GM18873 (cell line): ENCODE measurements at regions not wholly inside any gene's neighbourhood (a gene's known extent, or its start where the extent isn't known, plus 50 kb on each side); places are given as distances from the start of the nearest gene placed in this dataset.

Experiments used
- ATAC-seq: cut with Tn5 transposase; IDR thresholded peaks from one replicate; pipeline ENCODE4 v1.9.1; 2021; ENCODE audit warnings: mild to moderate bottlenecking, moderate library complexity, moderate number of reproducible peaks; ENCODE audit not compliant: unreplicated experiment, low FRiP score

GRCh38 chr4:129393976-129394375, 298.0 kb downstream of the C4orf33 start:
- no peak for ATAC-seq

DNA sequence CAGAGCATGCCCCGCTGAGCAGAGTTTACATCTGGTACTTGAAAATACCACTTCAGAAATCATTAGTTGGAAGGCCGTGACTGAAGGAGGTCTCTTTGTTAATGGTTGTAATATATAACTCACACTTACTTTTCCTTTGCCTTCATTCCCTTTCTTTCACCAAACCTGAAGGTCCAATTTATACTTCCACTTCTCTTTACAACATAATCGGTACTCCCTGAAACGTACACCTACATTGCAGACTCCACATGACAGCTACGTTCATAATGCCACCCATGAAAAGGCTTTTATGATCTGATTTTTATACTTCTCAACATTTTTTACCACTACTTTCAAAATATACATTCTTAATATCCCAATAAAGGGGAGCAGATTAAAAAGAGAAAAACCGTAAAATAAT, 298.7 kb downstream of the C4orf33 start:
- no peak for ATAC-seq

GRCh38 chr4:129403848-129404247, 307.9 kb downstream of the C4orf33 start:
- ATAC-seq: no peak

DNA sequence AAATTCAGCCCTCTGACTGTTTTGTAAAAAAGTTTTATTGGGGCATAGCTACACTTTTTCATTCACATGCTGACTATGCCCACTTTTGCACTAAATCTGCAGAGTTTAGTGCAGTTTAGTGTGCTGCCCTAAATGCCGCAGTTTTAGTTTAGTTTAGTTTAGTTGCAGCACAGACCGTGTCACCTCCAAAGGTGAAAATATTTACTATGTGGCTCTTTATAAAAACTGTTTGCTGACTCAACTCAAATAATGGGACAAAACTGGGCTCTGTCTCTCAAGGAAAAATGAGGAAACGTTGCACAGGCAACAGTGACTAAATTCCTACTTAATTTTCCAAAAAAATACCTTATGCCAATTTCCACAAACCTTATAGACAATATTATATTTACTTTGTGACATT, 314.2 kb downstream of the C4orf33 start:
- ATAC-seq: no peak

DNA sequence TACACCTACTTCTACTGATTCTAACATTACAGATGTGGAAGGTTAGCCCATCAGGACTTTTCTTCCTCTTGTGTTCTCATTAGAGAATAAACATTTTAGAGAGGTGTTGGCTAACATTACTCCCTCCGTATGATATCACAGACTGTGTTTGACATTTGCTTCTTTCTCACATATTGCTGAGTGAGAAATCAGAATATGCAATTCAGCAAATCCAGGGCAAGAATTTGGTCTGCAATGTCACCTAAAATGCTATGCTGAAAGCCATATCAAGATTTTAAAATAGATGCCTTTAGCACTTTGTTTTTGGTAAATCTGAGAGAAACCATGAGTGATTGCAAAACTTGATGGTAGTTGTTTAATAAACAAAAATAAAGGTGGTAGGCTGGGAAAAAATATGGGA, 319.1 kb downstream of the C4orf33 start:
- no peak for ATAC-seq

- ATAC-seq: no peak
These were observed 324.7 kb downstream of the C4orf33 start for GRCh38 chr4:129420637-129421036.

GRCh38 chr4:129422277-129422676, 326.3 kb downstream of the C4orf33 start:
- ATAC-seq: no peak

DNA sequence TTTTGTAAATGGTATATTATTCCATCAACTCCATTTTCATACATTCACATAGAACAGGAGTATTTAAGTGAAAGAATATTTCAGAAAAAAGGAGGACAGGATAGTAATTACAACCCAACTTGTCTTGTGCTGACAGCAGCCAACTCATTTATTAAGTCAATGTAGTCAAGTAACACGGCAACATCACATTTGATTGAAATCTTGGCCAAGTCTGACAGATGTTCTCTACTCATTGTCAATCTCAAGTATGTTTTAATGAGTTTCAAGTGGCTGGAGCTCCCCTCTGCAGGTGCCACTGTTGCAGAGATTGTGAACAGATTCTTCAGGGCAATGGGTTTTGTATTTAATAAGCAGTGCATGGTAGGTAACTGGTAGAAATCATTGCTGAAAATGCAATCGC, 332.5 kb downstream of the C4orf33 start:
- ATAC-seq: no peak

DNA sequence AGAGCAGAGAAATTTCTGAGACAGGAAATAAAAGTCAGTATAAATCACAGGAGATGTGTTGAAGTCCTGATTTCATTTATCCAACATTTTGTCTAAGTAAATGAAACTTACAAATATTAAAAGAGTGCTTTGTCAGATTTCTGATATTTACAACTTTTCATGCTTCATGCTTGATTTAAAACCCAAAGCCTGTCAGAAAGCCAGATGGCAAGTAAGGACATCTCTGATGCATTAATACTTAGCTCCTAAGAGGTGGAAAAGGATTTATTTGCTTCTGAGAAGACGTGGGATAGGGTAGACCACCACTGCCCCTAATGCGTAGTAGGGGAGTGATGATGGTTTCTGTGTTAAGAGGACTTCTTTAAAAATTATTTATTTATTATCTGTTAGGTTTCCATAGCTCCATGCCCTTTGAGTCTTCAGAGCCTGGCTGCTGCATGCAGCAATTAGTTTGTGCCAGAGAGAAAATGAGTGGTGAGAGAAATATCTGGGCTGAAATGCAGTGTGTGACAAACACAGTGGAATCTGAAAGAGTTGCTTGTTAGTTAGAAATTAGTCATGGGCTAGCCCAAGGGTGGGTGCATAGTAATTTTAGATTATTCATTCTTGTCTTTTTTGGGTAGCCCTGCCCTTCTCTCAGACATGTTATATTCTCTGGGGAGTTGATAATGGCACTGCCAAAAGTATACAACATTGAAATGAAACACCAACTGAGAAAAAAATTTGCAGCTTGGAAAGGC, 333.8 kb downstream of the C4orf33 start:
- no peak for ATAC-seq

GRCh38 chr4:129437347-129437746, 341.4 kb downstream of the C4orf33 start:
- no peak for ATAC-seq

GRCh38 chr4:129438456-129438981, 342.6 kb downstream of the C4orf33 start:
- ATAC-seq: no peak

DNA sequence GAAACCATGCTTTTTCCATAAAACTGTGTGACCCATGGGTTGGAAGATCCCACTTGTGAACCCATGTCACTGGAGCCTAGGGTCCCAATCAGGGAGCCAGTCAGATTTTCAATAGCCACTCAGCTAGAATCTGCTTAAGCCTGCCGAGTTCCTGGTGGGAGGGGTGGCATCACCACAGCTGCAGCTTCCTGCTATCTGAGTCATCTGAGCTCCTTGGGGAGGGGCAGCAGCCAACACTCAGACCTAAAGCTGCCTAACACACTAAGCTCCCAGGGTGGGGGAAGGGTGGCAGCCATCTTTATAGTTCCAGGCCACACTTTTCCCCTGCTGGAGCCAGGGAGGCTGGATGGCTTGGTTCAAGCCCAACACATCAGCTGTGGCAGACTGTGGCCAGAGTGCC, 350.1 kb downstream of the C4orf33 start:
- no peak for ATAC-seq

DNA sequence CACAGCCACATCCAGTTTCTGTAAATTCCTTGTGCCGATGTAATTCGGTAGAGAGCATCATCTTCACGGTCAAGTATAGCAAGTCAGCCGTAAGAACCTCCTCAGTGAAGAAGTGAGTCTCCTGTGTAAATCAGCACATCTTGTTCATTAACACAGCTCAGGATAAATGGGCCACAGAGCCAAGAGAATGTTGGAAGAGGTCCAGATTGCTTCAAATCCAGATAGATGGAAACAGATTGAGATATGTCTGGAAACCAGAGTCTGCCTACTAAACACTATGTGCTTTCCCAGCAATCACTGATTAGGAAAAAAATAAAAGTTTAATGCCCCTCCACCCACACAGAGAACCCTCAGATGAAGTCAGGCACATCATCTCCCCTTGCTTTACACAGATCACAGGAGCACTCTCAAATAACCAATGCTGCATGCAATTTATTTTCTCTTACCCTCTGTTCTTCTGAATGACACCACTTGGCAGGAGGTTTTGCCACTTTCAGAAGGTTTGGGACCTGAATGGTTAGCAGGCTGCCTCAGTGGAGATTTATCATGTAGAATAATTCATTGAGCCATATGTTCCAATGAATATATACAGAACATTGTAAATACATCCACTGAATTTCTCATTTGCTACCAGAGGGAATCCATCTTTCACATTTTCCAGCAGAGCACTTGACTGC, 357.7 kb downstream of the C4orf33 start:
- ATAC-seq: no peak

- ATAC-seq: no peak
These were observed 359.5 kb downstream of the C4orf33 start for GRCh38 chr4:129455482-129455881.

GRCh38 chr4:129468624-129469023, 372.7 kb downstream of the C4orf33 start:
- ATAC-seq: no peak

DNA sequence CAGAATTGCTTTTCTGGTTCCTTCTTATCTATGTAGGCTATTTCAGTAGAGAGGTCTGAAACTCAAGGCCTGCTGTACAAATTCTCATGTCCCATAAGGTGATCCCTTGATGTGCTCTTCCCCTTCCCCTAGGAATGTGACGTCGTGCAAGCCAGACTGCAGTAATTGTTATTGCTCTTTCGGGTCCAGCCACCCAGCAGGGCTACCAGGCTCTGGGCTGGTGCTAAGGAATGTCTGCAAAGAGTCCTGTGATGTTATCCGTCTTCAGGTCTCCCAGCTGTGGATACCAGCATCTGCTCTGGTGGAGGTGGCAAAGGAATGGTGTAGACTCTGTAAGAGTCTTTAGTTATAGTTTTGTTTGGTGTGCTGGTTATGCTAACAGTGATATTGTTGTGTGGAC, 378.7 kb downstream of the C4orf33 start:
- no peak for ATAC-seq

GRCh38 chr4:129481107-129481506, 385.2 kb downstream of the C4orf33 start:
- no peak for ATAC-seq

DNA sequence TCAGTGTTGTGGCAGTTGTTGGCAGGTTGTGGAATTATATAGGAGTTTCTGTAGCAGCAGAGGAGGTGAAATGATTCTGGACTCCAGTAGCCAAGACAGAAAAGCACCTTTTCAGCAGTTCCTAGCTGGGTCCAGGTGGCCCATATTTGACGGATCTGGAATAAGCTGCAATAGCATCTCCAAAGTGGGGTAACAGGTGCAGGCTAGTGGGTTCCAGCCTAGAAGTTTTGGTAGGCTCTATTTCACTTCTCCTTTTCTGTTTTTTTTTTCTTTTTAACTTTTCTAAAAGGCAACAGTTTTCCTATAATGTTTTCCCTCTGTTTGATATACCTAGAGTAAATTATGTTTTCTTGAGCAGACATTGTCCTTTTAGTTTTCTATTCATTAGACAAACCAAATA, 392.5 kb downstream of the C4orf33 start:
- no peak for ATAC-seq

DNA sequence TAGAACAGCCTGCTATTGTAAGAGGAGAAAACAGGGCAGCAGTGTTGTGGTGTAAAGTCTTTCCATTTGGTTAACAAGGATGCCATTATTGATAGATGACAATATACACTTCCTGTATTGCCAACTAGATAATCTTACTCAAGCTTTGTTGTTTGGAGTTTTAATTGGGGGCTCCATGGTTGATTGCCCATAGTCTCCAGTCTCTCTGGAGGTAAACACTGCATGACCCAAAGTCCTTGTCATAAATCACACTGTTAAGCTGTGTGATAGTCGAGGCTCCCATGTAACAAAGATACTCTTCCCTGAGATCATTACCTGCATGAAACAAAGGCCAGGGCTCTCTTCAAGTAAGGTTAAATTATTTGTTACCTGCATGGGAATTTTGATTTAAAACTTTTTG, 394.6 kb downstream of the C4orf33 start:
- no peak for ATAC-seq

DNA sequence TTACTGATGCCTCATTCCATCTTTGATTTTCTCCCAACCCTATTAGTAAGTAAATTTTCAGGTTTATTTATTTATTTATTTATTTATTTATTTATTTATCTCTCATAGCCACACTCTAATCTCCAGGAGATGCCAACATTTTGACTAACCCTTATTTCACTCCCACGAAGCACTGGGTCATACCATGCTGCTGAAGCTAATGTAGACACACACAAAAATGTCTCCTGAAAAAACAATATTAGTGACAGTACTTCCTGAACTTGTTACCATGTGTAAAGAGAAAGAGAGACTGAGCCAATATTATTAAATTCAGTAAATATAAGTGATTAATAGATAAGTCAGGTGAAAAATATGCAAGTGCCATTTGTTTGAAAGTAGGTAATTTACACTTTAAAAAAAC, 402.7 kb downstream of the C4orf33 start:
- no peak for ATAC-seq

GRCh38 chr4:129514852-129515251, 418.9 kb downstream of the C4orf33 start:
- ATAC-seq: no peak

DNA sequence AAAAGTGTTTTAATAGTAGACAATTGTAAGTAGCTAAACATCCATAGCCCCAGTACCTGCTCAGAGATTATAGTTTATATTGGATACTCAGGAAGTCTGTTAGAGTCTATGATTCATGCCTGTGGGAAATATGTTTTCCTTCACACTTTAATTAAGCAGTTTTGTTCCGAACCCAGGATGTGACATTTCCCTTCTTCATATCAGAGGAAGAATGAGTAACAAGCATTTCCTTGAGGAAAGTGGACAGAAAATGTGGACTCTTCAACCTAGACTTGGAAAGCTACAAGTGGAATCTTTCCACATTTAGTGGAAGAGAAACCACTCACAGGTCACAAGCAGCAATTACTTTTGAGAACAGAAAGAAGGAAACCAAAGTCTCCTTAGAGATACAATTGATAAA, 419.4 kb downstream of the C4orf33 start:
- ATAC-seq: no peak
